ENCODE measurements at regions not wholly inside any gene's neighbourhood (a gene's known extent, or its start where the extent isn't known, plus 50 kb on each side); places are given as distances from the start of the nearest gene placed in this dataset.

- no peak for DNase-seq
Measured at GRCh38 chr2:120480903-120481445, 135.0 kb downstream of the INHBB start.

DNA sequence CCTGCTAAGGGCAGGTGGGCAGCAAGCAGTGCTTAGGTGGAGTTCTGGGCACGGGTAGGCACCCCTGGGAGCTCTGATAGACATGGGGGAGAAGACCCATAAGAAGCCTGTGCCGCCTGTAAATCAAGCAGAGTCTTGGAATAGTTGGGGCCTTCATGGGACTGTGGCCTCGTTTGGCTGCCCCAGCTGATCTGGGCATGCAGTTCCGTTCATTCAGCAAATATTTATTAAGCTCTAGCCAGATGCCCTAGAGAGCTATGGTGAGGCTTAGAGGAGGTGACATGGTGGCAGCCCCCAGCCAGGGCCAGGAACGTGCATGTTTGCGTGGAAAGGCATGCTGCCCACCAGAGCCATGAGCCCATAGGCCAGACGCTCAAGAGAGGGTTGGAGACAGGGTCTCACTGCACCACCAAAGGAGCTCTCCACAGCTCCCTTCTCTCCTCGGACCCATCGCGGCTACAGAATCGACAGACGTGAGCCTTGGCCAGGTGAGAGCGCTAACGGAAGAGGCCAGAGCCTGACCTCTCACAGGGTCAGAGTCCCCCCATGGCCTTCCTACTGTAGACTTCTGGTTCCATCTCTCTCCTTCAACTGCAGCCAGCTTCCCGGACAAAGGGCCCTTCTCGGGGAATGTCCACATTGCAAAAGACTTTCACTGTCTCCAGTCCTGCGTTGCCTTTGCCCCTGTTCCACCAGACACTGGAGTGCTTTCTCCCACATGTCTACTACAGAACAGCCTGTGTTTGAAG, 135.7 kb downstream of the INHBB start:
- no peak for DNase-seq

- no peak for DNase-seq
Measured at GRCh38 chr2:120482334-120482733, 136.4 kb downstream of the INHBB start.

GRCh38 chr2:120483355-120483754, 137.4 kb downstream of the INHBB start:
- DNase-seq = no peak

DNA sequence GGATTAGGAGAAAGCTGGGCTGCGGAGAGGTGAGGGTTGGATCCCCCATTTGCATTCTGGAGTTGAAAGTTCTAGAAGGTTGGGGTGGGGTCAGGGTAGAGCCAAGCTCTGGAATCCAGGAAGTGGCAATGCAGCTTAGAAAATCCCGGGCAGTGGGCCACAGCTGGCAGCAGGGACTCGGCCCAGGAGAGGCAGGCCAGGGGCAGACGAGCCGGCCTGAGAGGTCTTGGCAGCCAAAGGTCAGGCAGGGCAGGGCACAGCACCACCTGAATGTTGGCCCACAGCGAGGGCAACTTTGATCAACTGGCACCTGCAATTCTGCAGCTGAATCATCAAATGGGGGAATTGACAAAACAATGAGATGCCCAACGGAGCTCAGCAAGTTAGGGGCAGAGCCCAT, 139.2 kb downstream of the INHBB start:
- no peak for DNase-seq

- DNase-seq = no peak
Measured at GRCh38 chr2:120486441-120486840, 140.5 kb downstream of the INHBB start.

DNA sequence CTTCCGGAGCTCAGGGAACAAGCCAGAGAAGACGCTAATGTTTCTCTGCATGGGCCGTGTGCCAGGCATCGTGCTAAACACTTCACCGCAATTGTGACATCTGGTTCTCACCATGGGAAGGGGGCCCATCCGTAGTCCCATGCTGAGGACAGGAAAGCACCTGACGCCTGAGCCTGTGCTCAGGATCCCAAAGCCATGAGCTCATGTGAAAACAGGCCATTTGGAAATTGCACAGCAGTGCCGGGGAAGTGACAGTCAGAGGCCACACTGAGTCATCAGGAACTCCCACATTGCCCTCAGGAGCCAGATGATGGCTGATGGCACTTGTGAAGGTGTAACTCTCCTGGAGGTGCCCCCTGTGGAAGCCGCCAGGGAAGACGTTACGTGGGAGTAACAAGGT, 141.0 kb downstream of the INHBB start:
- DNase-seq = no peak

DNA sequence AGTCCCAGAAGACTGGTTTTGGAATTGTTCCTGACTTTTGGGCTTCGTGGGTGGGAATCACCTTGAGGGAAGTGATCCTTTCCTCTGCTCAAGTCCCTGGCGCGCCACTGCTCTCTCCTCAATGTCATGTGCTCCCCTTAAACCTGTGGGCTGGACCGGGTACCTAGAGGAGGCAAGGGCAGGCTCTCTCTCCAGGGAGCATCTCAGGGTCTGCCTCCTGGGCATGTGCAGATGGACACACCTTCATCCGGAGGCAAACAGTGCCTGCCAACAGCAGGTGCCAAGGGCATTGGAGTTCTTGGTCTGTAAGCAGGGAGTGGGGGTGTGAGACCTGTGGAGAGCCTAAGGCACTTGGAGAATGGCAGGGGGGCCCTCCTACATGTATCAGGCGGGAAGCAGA, 142.6 kb downstream of the INHBB start:
- no peak for DNase-seq

GRCh38 chr2:120489023-120489422, 143.1 kb downstream of the INHBB start:
- no peak for DNase-seq

- no peak for DNase-seq
Measured at GRCh38 chr2:120490091-120490798, 144.3 kb downstream of the INHBB start.

GRCh38 chr2:120491111-120491625, 145.2 kb downstream of the INHBB start:
- no peak for DNase-seq

DNA sequence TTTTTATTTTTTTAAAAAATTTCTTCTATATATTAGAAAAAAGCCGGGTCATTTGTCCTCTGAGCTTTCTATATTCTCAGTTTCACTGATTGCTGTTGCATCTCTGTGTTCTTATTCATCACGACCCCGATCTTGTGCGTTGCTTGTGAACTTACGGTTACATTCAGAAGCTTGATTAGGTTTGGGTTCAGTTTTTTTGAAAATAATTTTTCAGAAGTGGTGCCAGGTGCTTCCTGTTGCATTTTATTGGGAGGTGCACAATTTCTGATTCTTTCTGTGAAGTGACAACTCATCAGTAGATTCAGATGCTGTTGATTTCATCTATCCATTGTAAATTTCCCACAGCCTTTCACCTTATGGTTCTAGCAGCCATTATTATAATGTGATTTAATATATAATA, 147.3 kb downstream of the INHBB start:
- DNase-seq = no peak

- DNase-seq = no peak
Measured at GRCh38 chr2:120494446-120494845, 148.5 kb downstream of the INHBB start.

GRCh38 chr2:120495586-120495985, 149.7 kb downstream of the INHBB start:
- no peak for DNase-seq

GRCh38 chr2:120496235-120496634, 150.3 kb downstream of the INHBB start:
- DNase-seq = no peak

GRCh38 chr2:120496759-120497158, 150.8 kb downstream of the INHBB start:
- DNase-seq = no peak

GRCh38 chr2:120497261-120497977, 151.5 kb downstream of the INHBB start:
- DNase-seq = no peak

DNA sequence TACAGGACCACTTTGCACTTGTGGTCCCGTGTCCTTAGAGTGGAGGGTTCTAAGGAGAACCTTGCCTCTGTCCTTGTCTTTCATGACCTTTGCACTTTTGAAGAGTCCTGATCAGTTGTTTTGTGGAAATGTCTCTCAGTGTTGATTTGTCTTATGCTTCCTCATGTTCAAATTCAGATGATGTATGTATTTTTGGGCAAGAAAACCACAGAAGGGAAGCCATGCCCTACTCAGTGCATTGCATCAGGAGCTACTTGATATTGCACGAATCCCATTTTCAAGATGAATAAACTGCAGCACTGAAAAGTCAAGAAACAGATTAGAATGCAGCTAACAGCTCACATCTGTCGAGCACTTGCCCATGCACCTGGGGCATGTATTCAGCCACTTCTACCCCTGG, 152.2 kb downstream of the INHBB start:
- DNase-seq = no peak

DNA sequence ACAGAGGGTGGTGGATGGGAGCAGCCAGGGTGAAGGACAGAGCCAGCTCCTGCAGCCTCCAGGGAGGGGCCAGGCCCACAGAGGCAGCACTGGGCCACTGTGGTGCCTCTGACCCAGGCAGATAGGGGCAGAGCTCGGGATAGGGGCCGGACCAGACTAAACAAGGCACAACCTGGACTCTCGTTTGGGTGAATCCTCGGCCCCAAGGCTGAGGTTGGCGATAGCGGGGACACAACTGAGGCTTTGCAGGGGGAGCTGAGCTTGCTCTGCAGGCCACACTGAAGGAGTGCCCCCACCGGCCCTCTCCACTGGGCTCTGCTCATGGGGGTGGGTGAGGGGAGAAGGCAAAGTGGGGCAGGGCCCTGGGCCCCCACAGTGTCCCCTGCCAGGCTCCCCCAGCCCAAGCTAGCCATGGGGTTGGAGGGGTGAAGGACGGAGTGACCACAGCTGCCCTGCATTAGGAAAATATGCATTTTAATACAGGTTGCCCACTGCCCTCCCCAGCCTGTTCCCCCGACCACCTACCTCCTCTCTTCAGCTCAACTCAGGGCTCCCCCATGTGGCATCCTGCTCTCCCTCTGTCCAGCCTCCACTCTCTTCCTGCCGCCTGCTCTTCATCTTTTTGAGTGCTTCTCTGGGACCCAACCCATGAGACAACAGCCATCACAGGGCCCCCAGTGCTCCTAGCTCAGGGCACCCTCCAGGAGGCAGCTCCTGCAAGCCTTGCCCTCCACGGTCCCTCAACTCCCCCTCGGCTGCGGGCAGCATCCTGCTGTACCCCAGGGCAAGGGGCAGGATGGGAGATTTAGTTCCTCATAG, 152.8 kb downstream of the INHBB start:
- DNase-seq = no peak

- DNase-seq = no peak
Measured at GRCh38 chr2:120499784-120500495, 154.0 kb downstream of the INHBB start.

GRCh38 chr2:120501591-120501990, 155.7 kb downstream of the INHBB start:
- no peak for DNase-seq

- no peak for DNase-seq
Measured at GRCh38 chr2:120502357-120502756, 156.4 kb downstream of the INHBB start.
